Muscle layer of colon (tissue), 2 donors: ENCODE measurements at regions not wholly inside any gene's neighbourhood (a gene's known extent, or its start where the extent isn't known, plus 50 kb on each side); places are given as distances from the start of the nearest gene placed in this dataset.
A peak's percentile ranks its signal among the peaks of the same experiment; 100 is the strongest.
"Not testable (repeated sequence)": the region's sequence is repeated elsewhere in the genome, so short reads cannot be mapped to it uniquely, and the experiment has no call there.

Source experiments
- H3K27ac ChIP-seq: one replicate; pipeline ENCODE4 v1.7.0; 2013; ENCODE audit warnings: low read depth, mild to moderate bottlenecking, low read length, moderate library complexity
- H3K27me3 ChIP-seq, 2 donors: one replicate each; pipeline ENCODE4 v1.7.0; 2013; ENCODE audit warnings: low read length in 2 of 2, mild to moderate bottlenecking in 2 of 2; ENCODE audit not compliant: insufficient read depth in 2 of 2, control insufficient read depth in 1 of 2
- H3K36me3 ChIP-seq: one replicate; pipeline ENCODE4 v1.7.0; 2013; ENCODE audit warnings: mild to moderate bottlenecking, low read length; ENCODE audit not compliant: insufficient read depth
- H3K4me1 ChIP-seq: one replicate; pipeline ENCODE4 v1.7.0; 2013; ENCODE audit warnings: mild to moderate bottlenecking, low read length; ENCODE audit not compliant: insufficient read depth
- H3K4me3 ChIP-seq, 2 donors: one replicate each; pipeline ENCODE4 v1.7.0; 2013; ENCODE audit warnings: low read length in 2 of 2, low read depth in 1 of 2, mild to moderate bottlenecking in 1 of 2, moderate library complexity in 1 of 2
- H3K9ac ChIP-seq: one replicate; pipeline ENCODE4 v1.7.0; 2013; ENCODE audit warnings: low read length
- H3K9me3 ChIP-seq: one replicate; pipeline ENCODE4 v1.7.0; 2013; ENCODE audit warnings: mild to moderate bottlenecking, low read length
- donor health status: abdominal sarcoma.
- donor health status: Adenocarcinoma of cecum.

GRCh38 chr22:25453557-25453956 is 110.9 kb upstream of the GRK3 start:
- Histone ChIP-seq H3K27me3 (no peaks in the 10 kb centered on the region), H3K4me1 (peaks cover 14% of the 10 kb centered on the region), H3K36me3 (peaks cover 6% of the 10 kb centered on the region), H3K9ac (no peak overlapping the region), H3K4me3 (no peak overlapping the region), H3K9me3 (no peaks in the 10 kb centered on the region), H3K27ac (no peak overlapping the region)

- H3K27me3 ChIP-seq, H3K27ac ChIP-seq, H3K9ac ChIP-seq, H3K4me1 ChIP-seq, H3K4me3 ChIP-seq, H3K9me3 ChIP-seq: not testable (repeated sequence)
- H3K36me3 ChIP-seq = peaks cover 35% of the 10 kb centered on the region
Measured at GRCh38 chr22:25456300-25457043, 108.0 kb upstream of the GRK3 start.

GRCh38 chr22:25458631-25459030 is 105.8 kb upstream of the GRK3 start:
- not testable (repeated sequence) for H3K4me3 ChIP-seq
- H3K36me3 ChIP-seq = peaks cover 35% of the 10 kb centered on the region

GRCh38 chr22:25460682-25461081 is 103.8 kb upstream of the GRK3 start:
- H3K27me3 ChIP-seq, H3K27ac ChIP-seq, H3K9ac ChIP-seq, H3K4me1 ChIP-seq, H3K9me3 ChIP-seq, H3K4me3 ChIP-seq: not testable (repeated sequence)
- peaks cover 31% of the 10 kb centered on the region for H3K36me3 ChIP-seq

More at GRCh38 chr22:25458631-25459030, 105.8 kb upstream of the GRK3 start:
- not testable (repeated sequence) for H3K27ac ChIP-seq, H3K4me1 ChIP-seq, H3K9ac ChIP-seq, H3K27me3 ChIP-seq, H3K9me3 ChIP-seq

GRCh38 chr22:25461301-25461700 is 103.2 kb upstream of the GRK3 start:
- Histone ChIP-seq H3K36me3 (peaks cover 31% of the 10 kb centered on the region), H3K4me3 (no peak overlapping the region), H3K9ac (no peak overlapping the region), H3K27ac (no peak overlapping the region), H3K9me3 (no peaks in the 10 kb centered on the region), H3K27me3 (no peaks in the 10 kb centered on the region), H3K4me1 (peaks cover 6% of the 10 kb centered on the region)

GRCh38 chr22:25462474-25463346 is 101.8 kb upstream of the GRK3 start:
- not testable (repeated sequence) for H3K9ac ChIP-seq, H3K4me3 ChIP-seq

GRCh38 chr22:25463347-25463628 is 101.2 kb upstream of the GRK3 start:
- H3K4me1 ChIP-seq, H3K27ac ChIP-seq, H3K27me3 ChIP-seq, H3K9ac ChIP-seq, H3K9me3 ChIP-seq, H3K4me3 ChIP-seq: not testable (repeated sequence)
- H3K36me3 ChIP-seq = peaks cover 31% of the 10 kb centered on the region

More at GRCh38 chr22:25462474-25463346, 101.8 kb upstream of the GRK3 start:
- H3K27me3 ChIP-seq, H3K9me3 ChIP-seq, H3K4me1 ChIP-seq, H3K27ac ChIP-seq: not testable (repeated sequence)
- H3K36me3 ChIP-seq = peaks cover 31% of the 10 kb centered on the region

GRCh38 chr22:25464326-25464725 is 100.1 kb upstream of the GRK3 start:
- H3K9ac ChIP-seq, H3K9me3 ChIP-seq, H3K27me3 ChIP-seq, H3K4me1 ChIP-seq, H3K4me3 ChIP-seq, H3K27ac ChIP-seq: not testable (repeated sequence)
- H3K36me3 ChIP-seq = peaks cover 22% of the 10 kb centered on the region

GRCh38 chr22:25465949-25466348 is 98.5 kb upstream of the GRK3 start:
- Histone ChIP-seq H3K4me1 (peaks cover 6% of the 10 kb centered on the region), H3K9me3 (no peaks in the 10 kb centered on the region), H3K4me3 (no peak overlapping the region), H3K36me3 (peaks cover 6% of the 10 kb centered on the region), H3K9ac (no peak overlapping the region), H3K27me3 (no peaks in the 10 kb centered on the region), H3K27ac (no peak overlapping the region)

- Histone ChIP-seq H3K4me3 (no peak overlapping the region), H3K27ac (no peak overlapping the region), H3K9me3 (no peaks in the 10 kb centered on the region), H3K9ac (no peak overlapping the region), H3K4me1 (peaks cover 12% of the 10 kb centered on the region), H3K36me3 (no peaks in the 10 kb centered on the region), H3K27me3 (no peaks in the 10 kb centered on the region)
Measured at GRCh38 chr22:25472382-25472781, 92.1 kb upstream of the GRK3 start.

- Histone ChIP-seq H3K9me3 (no peaks in the 10 kb centered on the region), H3K27ac (peak overlapping the region; percentile 31)
Measured at GRCh38 chr22:25475257-25476022, 89.0 kb upstream of the GRK3 start.

More at GRCh38 chr22:25475257-25476022, 89.0 kb upstream of the GRK3 start:
- Histone ChIP-seq H3K4me1 (peaks cover 12% of the 10 kb centered on the region), H3K4me3 (no peak overlapping the region), H3K36me3 (no peaks in the 10 kb centered on the region), H3K27me3 (no peaks in the 10 kb centered on the region), H3K9ac (no peak overlapping the region)
